Rectal smooth muscle tissue (tissue), 1 donor: ENCODE measurements at regions not wholly inside any gene's neighbourhood (a gene's known extent, or its start where the extent isn't known, plus 50 kb on each side); places are given as distances from the start of the nearest gene placed in this dataset.

Source experiments
- H3K27ac ChIP-seq: one replicate; pipeline ENCODE4 v1.7.0; 2013; ENCODE audit warnings: low read depth, low read length, inconsistent platforms
- H3K27me3 ChIP-seq: one replicate; pipeline ENCODE4 v1.7.0; 2013; ENCODE audit warnings: low read length; ENCODE audit not compliant: control insufficient read depth, insufficient read depth
- H3K36me3 ChIP-seq: one replicate; pipeline ENCODE4 v1.7.0; 2013; ENCODE audit warnings: low read length; ENCODE audit not compliant: control insufficient read depth, insufficient read depth
- H3K4me1 ChIP-seq: one replicate; pipeline ENCODE4 v1.7.0; 2013; ENCODE audit warnings: low read length; ENCODE audit not compliant: control insufficient read depth, insufficient read depth
- H3K4me3 ChIP-seq: one replicate; pipeline ENCODE4 v1.7.0; 2013; ENCODE audit warnings: low read length
- H3K9ac ChIP-seq: one replicate; pipeline ENCODE4 v1.7.0; 2013; ENCODE audit warnings: low read length

GRCh38 chr4:25592736-25593135 lies 62.9 kb upstream of the SLC34A2 start:
- Histone ChIP-seq H3K4me1 (no peaks in the 10 kb centered on the region), H3K27ac (no peak overlapping the region), H3K27me3 (no peaks in the 10 kb centered on the region), H3K9ac (no peak overlapping the region), H3K4me3 (no peak overlapping the region), H3K36me3 (no peaks in the 10 kb centered on the region)
